Activated CD4-positive, alpha-beta T cell treated with anti-CD3 and anti-CD28 coated beads, Interleukin-2, amount 50 U/mL, for 16 hours (primary cell): ENCODE measurements at regions not wholly inside any gene's neighbourhood (a gene's known extent, or its start where the extent isn't known, plus 50 kb on each side); places are given as distances from the start of the nearest gene placed in this dataset.
"Not testable (repeated sequence)": the region's sequence is repeated elsewhere in the genome, so short reads cannot be mapped to it uniquely, and the experiment has no call there.

Experiments
- DNase-seq: peaks from one replicate; pipeline ENCODE4 v3.0.0-alpha.2; 2020

- DNase-seq: no peak
These were observed 109.8 kb downstream of the IL12A start for GRCh38 chr3:160098261-160098908.

- DNase-seq: no peak
These were observed 110.4 kb downstream of the IL12A start for GRCh38 chr3:160098926-160099626.

DNA sequence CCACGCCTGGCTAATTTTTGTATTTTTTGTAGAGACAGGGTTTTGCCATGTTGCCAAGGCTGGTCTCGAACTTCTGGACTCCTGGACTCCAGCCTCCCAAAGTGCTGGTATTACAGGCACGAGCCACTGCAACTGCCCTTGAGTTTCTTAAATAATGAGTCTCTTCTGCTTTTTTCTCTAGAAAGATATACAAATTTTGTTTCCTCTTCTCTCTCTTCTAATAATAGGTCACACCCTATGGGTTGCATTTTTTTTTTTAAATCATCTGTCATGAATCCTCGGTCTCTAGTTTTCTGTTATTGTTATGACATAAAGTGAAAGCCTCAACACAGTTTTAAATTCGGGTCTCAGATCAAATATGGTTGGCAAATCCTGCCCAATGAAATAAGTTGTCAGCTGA, 111.2 kb downstream of the IL12A start:
- DNase-seq: no peak

- DNase-seq: no peak
These were observed 112.0 kb downstream of the IL12A start for GRCh38 chr3:160100610-160101009.

- not testable (repeated sequence) for DNase-seq
These were observed 113.4 kb downstream of the IL12A start for GRCh38 chr3:160102001-160102400.

DNA sequence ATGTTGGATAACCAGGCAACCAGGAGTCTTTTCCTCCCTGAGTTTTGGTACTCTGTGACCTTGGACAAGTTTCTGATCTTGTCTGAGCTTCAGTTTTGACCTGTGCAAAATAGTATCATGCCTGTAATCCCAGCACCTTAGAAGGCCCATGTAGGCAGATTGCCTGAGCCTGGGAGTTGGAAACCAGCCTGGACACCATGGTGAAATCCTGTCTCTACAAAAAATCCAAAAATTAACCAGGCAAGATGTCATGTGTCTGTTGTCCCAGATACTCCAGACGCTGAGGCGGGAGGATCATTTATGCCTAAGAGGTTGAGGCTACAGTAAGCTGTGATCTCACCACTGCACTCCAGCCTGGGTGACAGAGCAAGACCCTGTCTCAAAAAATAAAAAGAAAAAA, 114.8 kb downstream of the IL12A start:
- no peak for DNase-seq

DNA sequence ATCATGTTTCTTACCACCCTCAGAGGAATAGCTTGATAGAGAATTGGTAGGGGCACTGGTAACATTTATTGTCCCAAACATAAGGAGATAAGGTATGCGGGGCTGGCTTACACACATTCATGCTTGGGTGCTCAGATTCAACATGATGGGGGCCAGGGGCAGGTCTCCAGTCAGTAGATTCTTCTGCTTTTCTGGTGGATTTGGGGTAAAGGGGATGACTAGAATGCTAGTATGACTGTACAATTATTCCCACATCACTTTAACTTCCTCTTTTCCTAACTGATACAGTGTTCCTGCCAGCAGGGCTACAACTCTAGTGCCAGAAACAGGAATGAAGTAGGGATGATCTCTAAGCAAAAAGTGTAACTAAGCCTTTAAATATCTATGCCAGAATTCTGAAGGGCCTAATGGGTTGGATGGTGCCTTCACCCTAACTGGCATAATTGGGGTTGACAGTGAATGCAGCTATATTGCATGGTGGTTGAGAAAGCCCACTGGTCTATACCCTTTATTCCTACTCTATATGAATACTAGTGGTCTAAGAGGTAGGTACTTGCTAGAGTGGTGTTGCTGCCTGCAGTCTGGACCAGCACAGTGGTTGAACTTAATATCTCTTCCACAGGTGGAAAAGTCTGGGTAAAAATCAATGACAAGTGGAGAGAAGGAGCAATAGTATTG, 117.4 kb downstream of the IL12A start:
- DNase-seq: no peak

DNA sequence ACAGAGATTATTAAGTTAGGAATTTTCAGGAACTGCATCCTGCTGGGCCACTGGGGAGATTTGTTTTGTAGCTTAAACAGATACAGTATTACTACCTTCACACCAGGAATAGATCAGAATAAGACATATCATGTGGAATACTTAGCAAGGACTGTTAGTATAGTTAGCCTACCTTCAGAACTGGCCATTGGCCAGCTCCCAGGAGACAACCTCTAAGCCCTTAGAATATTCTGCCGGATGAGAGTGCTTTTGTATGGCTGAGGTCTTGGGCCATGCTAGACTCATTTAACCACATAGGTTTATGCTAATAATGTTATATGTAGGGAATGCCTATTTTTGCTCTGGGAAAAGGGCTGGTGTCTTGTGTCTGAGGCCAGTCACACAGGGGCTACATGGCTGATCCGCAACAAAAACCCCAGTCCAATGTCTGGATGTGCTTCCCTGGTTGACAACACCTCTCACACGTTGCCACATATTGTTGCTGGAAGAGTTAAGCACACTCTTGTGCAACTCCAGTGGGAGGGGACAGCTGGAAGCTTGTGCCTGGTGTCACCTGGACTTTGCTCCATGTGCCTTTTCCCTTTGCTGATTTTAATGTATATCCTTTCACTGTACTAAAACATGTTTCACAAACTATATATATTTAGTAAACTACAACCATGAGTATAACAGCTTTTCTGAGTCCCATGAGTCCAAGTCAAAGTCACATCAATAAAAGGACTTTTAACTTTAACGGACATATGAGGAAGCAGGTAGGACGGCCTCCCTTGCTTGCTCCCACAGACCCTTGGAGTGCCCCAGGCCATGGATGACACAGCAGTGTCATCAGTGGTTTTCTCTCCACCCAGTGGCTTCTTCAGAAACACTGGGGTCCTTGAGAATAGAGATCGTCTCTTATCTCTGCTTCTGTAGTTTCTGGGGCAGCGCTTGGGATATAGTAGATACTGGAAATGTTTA, 118.0 kb upstream of the C3orf80 start:
- no peak for DNase-seq

GRCh38 chr3:160108362-160108761, 116.9 kb upstream of the C3orf80 start:
- DNase-seq: no peak

- no peak for DNase-seq
These were observed 112.7 kb upstream of the C3orf80 start for GRCh38 chr3:160112481-160112880.

- no peak for DNase-seq
These were observed 112.2 kb upstream of the C3orf80 start for GRCh38 chr3:160112996-160113395.

DNA sequence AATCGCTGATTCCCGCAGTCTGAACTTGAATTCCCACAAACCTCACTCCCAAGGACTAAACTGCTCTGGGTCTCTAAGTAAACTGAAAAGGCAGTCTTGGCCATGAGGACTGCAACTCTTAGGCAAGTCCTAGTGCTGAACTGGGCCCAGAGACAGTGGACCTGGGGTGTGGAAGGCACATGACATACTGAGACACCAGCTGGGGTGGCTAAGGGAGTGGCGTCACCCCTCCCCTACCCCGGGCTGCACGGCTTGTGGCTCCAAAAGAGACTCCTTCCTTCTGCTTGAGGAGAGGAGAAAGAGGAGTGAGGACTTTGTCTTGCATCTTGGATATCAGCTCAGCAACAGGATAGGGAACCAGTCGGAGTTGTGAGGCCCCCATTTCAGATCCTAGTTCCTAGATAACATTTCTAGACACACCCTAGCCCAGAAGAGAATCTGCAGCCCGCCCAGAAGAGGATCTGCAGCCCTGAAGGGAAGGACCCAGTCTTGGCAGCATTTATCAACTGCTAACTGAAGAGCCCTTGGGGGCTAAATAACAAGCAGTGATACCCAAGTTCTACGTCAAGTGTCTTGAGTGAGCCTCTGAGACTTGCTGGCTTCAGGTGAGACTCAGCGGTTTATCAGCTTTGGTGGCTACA, 110.7 kb upstream of the C3orf80 start:
- no peak for DNase-seq

DNA sequence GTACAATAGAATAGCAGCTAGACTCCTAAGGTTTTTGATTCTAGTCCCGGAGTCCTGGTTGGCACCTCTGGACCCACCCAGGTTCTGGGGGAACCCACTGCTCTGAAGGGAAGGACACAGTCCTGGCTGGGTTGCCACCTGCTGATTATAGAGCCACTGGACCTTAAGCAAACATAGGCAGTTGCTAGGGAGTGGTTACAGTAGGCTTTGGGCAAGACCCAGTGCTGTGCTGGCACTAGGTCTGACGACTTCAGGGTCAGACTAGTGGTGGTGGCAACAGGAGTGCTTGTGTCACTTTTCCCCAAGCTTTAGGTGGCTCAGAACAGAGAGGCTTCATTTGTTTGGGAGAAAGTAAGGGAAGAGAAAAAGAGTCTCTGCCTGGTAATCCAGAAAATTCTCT, 109.8 kb upstream of the C3orf80 start:
- no peak for DNase-seq

DNA sequence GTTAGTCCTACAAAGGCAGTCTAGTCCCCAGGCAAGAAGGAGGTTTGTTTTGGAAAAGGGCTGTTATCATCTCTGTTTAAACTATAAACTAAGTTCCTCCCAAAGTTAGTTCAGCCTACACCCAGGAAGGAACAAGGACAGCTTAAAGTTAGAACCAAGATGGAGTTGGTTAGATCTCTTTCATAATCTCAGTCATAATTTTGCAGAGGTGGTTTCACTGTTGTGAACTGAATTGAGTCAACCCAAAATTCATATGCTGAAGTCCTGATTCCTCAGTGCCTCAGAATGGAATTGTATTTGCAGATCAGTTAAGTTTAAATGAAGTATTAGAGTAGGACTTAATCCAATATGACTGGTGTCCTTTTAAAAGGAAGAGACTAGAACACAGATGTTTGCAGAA, 101.0 kb upstream of the C3orf80 start:
- DNase-seq: peak; percentile 18

DNA sequence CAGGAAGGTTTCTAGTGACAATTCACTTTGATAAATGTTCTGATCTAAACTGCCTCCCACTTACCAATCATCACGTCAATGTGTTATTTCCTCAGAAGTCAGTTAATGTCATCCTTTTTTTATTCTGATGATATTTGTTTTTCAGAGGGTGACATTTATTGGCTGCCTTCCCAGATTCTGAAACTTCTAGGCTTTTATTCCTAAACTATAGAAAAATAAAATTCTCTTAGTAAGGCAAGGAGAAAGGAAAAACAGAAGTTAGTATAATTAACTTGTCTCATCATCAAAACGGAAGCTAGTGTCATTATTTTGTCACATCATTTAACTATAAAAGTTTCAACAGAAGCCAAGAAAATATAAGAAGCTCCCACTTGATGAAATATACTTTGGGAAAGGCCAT, 100.0 kb upstream of the C3orf80 start:
- DNase-seq: no peak

DNA sequence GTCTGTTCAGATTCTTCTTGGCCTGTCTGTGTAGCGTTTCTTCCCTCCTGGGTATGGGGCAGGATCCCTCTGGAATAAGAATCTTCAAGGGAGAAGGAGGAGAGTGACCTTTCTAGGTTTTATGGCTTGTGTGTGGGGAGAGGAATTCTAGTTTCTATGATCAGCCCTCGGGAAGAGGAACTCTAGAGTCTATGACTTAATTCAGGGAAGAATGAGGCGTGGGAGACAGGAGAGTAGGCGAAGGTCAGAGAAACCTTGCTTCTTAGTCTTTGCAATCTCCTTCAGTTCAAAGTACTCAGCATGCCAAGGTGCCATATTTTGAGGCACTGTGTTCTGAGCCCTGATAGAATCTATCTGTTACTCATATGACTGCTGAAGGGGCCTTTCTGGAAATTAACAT, 99.2 kb upstream of the C3orf80 start:
- no peak for DNase-seq

GRCh38 chr3:160126761-160127160, 98.5 kb upstream of the C3orf80 start:
- DNase-seq: no peak

- no peak for DNase-seq
These were observed 97.9 kb upstream of the C3orf80 start for GRCh38 chr3:160127308-160127707.

DNA sequence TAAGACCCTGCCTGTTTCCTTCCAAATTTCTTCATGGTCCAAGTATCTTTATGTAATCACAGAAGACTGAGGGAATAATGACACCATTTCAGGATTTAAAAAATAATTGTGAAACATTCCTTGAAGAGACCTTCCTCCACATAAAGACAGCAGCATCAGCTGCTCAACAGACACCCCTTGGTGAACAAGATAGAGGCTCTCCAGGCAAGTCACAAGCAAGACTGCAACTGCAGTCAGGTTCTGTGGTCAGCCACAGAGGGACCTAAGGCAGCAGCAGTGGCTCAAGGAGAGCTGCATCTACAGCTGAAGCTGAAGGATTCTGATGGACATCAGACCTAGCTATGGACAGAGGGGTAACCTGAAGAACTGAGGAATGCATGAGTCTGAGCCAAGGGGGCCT, 97.2 kb upstream of the C3orf80 start:
- no peak for DNase-seq

DNA sequence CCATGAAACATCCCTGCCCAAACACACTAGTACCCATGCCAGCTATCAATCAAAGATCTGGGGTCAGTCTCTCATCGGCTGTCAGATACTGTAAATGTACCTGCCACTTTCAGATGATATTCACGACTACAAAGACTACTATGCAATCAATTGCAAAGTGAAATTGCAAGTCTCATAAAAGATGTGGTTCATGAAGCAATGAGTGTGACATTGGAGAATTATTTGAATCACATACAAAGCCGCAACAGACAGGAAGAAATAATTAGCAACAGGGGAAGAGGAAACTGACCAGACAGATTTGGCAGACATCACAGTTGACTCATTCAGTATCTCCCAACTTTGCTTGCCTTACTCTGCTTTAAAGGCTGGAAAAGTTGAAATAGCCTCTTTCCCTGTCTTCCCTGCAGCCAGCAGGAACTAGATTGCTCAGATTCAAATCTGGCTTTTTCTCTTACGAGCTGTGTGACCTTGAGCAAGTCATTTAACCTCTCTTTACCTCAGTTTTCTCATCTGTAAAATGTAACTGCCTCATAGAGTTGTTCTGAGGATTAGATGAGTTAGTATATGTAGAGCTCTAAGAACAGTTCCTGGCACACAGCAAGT, 95.7 kb upstream of the C3orf80 start:
- peak; percentile 56 for DNase-seq

DNA sequence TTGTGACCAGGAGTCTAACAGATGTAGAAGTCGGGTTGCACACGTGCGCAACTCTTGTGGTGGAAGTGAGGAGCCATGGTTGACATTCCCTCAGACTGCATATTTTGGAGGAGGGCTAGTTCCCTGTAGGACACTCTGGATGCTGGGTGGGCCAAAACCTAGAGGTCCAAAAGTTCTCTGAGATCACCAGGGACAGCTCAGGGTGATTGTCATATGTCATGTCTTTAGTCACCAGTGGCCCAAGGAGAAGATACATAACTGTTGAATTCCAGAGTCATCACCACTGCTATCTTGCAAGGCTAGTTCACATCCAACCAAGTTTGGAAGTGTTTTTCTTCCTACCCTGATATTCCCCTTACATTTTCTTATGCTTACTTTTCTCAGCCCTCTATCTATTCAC, 95.2 kb upstream of the C3orf80 start:
- no peak for DNase-seq

GRCh38 chr3:160130950-160131349, 94.3 kb upstream of the C3orf80 start:
- DNase-seq: no peak
